Gastrocnemius medialis (tissue), 4 donors: ENCODE measurements at regions not wholly inside any gene's neighbourhood (a gene's known extent, or its start where the extent isn't known, plus 50 kb on each side); places are given as distances from the start of the nearest gene placed in this dataset.

Experiments
- ATAC-seq, 2 donors: fragments of 150-250 bp; one replicate each; pipeline ENCODE4 v1.9.1; 2016
- DNase-seq, 2 donors: peaks; one replicate each; pipeline ENCODE4 v3.0.0-alpha.2; 2019
- H3K27ac ChIP-seq, 4 donors: fragments of 200-600 bp; sonication (generic); 1 replicate in 1 of 4; 2 replicates in 3 of 4; pipeline ENCODE4 v1.5.1; 2016 to 2018; ENCODE audit warnings: mild to moderate bottlenecking in 2 of 4, moderate library complexity in 1 of 4
- H3K27me3 ChIP-seq, 3 donors: fragments of 200-600 bp; sonication (generic) in 2 of 3; 1 replicate in 1 of 3; 2 replicates in 2 of 3; pipeline versions ENCODE4 v1.5.1 to v1.6.0; 2016 to 2019; ENCODE audit warnings: mild to moderate bottlenecking in 1 of 3, moderate library complexity in 1 of 3
- H3K36me3 ChIP-seq, 2 donors: fragments of 200-600 bp; sonication (generic) in 1 of 2; one replicate each; pipeline ENCODE4 v1.5.1; 2017 to 2018
- H3K4me1 ChIP-seq, 2 donors: fragments of 200-600 bp; sonication (generic) in 1 of 2; one replicate each; pipeline ENCODE4 v1.5.1; 2016 to 2017; ENCODE audit warnings: mild to moderate bottlenecking in 2 of 2
- H3K4me3 ChIP-seq, 4 donors: fragments of 200-600 bp; sonication (generic) in 3 of 4; 1 replicate in 1 of 4; 2 replicates in 3 of 4; pipeline ENCODE4 v1.5.1; 2016 to 2019; ENCODE audit warnings: mild to moderate bottlenecking in 2 of 4
- H3K9me3 ChIP-seq, 3 donors: fragments of 200-600 bp; sonication (generic) in 2 of 3; 1 replicate in 1 of 3; 2 replicates in 2 of 3; pipeline ENCODE4 v1.5.1; 2016 to 2019
- CTCF ChIP-seq, 5 experiments: fragments of 450-650 bp in 3 of 5; fragments of 200-600 bp in 2 of 5; sonication (generic) in 2 of 5; IDR thresholded peaks in 4 of 5; conservative IDR thresholded peaks in 1 of 5; 1 replicate in 4 of 5; 2 replicates in 1 of 5; pipeline ENCODE4 v1.5.1; 2016 to 2019; ENCODE audit warnings: antibody characterized with exemption in 5 of 5, mild to moderate bottlenecking in 3 of 5, moderate library complexity in 3 of 5
- POLR2A ChIP-seq, 2 donors: fragments of 450-650 bp; IDR thresholded peaks; one replicate each; pipeline ENCODE4 v1.6.1; 2017; ENCODE audit warnings: antibody characterized with exemption in 2 of 2, mild to moderate bottlenecking in 2 of 2, moderate library complexity in 2 of 2
- in situ Hi-C, 4 donors: fragments of 200-750 bp; cut with MboI; loops; one replicate each; pipeline versions ENCODE4 v1.15.0 to v1.8.0; 2017; ENCODE audit warnings: low sequenced_read_pairs in 4 of 4
- intact Hi-C: fragments of 100-400 bp; cut with DNase I; formaldehyde crosslinking; loops from one replicate; pipeline ENCODE4 v1.15.1; 2023; ENCODE audit warnings: low total_unique reads

GRCh38 chr4:22969287-22969896, 276.7 kb downstream of the GBA3 start:
- Histone ChIP-seq H3K27ac (no peak overlapping the region), H3K9me3 (no peaks in the 10 kb centered on the region), H3K4me3 (no peak overlapping the region), H3K27me3 (no peaks in the 10 kb centered on the region), H3K4me1 (no peaks in the 10 kb centered on the region), H3K36me3 (no peaks in the 10 kb centered on the region)
- intact Hi-C loops (no loop called here), in situ Hi-C loops (no loop called here)
- TF ChIP-seq POLR2A (IDR thresholded peaks at IDR 0.05) (no peak), CTCF (IDR thresholded peaks at IDR 0.05 in 4 of 5, conservative IDR thresholded peaks at IDR 0.05 in 1 of 5) (no peak)
- no peak for ATAC-seq
- no peak for DNase-seq

GRCh38 chr4:22962295-22962694, 269.6 kb downstream of the GBA3 start:
- H3K27me3 ChIP-seq = no peaks in the 10 kb centered on the region
- no peak overlapping the region for H3K27ac ChIP-seq
- H3K4me3 ChIP-seq = no peak overlapping the region
- in situ Hi-C loops = no loop called here
- ATAC-seq (no peak), DNase-seq (no peak)
- no peaks in the 10 kb centered on the region for H3K9me3 ChIP-seq
- H3K36me3 ChIP-seq = no peaks in the 10 kb centered on the region
- no peak for TF ChIP-seq CTCF (IDR thresholded peaks at IDR 0.05 in 4 of 5, conservative IDR thresholded peaks at IDR 0.05 in 1 of 5)
- no peak for TF ChIP-seq POLR2A (IDR thresholded peaks at IDR 0.05)
- intact Hi-C loops = no loop called here
- H3K4me1 ChIP-seq = no peaks in the 10 kb centered on the region

GRCh38 chr4:22959483-22959882, 266.7 kb downstream of the GBA3 start:
- in situ Hi-C loops (no loop called here), intact Hi-C loops (no loop called here)
- Histone ChIP-seq H3K27me3 (no peaks in the 10 kb centered on the region), H3K27ac (no peak overlapping the region), H3K4me3 (no peak overlapping the region), H3K36me3 (no peaks in the 10 kb centered on the region), H3K9me3 (no peaks in the 10 kb centered on the region), H3K4me1 (no peaks in the 10 kb centered on the region)
- TF ChIP-seq POLR2A (IDR thresholded peaks at IDR 0.05) (no peak), CTCF (IDR thresholded peaks at IDR 0.05 in 4 of 5, conservative IDR thresholded peaks at IDR 0.05 in 1 of 5) (no peak)
- DNase-seq (no peak), ATAC-seq (no peak)

GRCh38 chr4:22957774-22958309, 265.1 kb downstream of the GBA3 start:
- intact Hi-C loops = no loop called here
- Histone ChIP-seq H3K4me3 (no peak overlapping the region), H3K27me3 (no peaks in the 10 kb centered on the region), H3K27ac (no peak overlapping the region), H3K9me3 (no peaks in the 10 kb centered on the region), H3K36me3 (no peaks in the 10 kb centered on the region), H3K4me1 (no peaks in the 10 kb centered on the region)
- DNase-seq (no peak), ATAC-seq (no peak)
- in situ Hi-C loops = no loop called here
- no peak for TF ChIP-seq CTCF (IDR thresholded peaks at IDR 0.05 in 4 of 5, conservative IDR thresholded peaks at IDR 0.05 in 1 of 5)
- no peak for TF ChIP-seq POLR2A (IDR thresholded peaks at IDR 0.05)
